PFSK-1 (cell line): ENCODE measurements at regions not wholly inside any gene's neighbourhood (a gene's known extent, or its start where the extent isn't known, plus 50 kb on each side); places are given as distances from the start of the nearest gene placed in this dataset.

ENCODE experiments used
- FOXP2 ChIP-seq: optimal IDR thresholded peaks from 2 replicates; pipeline ENCODE3; 2011; ENCODE audit warnings: borderline replicate concordance, control low read depth, inconsistent platforms; ENCODE audit not compliant: insufficient read depth; ENCODE audit errors: extremely low read length, extremely low read depth
- POLR2AphosphoS5 ChIP-seq: IDR thresholded peaks from 2 replicates; pipeline ENCODE4 v1.6.1; 2012; ENCODE audit warnings: low read depth, mild to moderate bottlenecking, control low read depth, low read length, moderate library complexity
- SIN3A ChIP-seq: IDR thresholded peaks from 2 replicates; pipeline ENCODE4 v1.6.1; 2012; ENCODE audit warnings: mild to moderate bottlenecking, low read length, moderate library complexity, borderline replicate concordance; ENCODE audit not compliant: insufficient read depth
- TAF1 ChIP-seq: IDR thresholded peaks from 2 replicates; pipeline ENCODE4 v1.6.1; 2012; ENCODE audit warnings: low read length, control low read depth, borderline replicate concordance; ENCODE audit not compliant: insufficient read depth
- TF ChIP-seq, protein P1 (sequence below), 2 experiments: IDR thresholded peaks; 2 replicates each; pipeline versions ENCODE4 v1.6.1 to v1.8.0; 2011 to 2012; ENCODE audit warnings: low read depth in 2 of 2, low read length in 2 of 2, control low read depth in 1 of 2, inconsistent platforms in 1 of 2, mild to moderate bottlenecking in 1 of 2, moderate library complexity in 1 of 2; ENCODE audit not compliant: insufficient read depth in 1 of 2

DNA sequence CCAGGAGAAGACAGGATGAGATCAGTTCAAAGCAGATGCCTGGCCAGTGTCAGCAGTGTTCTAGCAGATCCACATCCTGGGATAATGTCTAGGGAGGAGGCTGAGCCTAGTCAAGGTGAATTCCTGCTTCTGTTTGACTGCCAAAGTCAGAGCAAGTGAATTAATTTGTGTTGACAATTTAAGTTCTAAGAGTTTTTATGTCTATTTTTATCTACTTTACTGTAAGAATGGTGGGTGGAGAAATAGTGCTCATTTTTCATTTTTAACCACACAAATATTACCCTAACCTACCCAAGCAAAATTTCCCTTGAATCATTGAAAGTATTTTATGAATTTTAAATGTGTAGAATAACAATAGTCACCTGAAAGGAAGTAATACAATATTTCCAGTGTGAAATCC, 207.6 kb upstream of the SLC10A2 start:
- TF ChIP-seq POLR2AphosphoS5, result no peak
- no peak for TF ChIP-seq FOXP2
- no peak for TF ChIP-seq TAF1
- TF ChIP-seq, protein P1, sequence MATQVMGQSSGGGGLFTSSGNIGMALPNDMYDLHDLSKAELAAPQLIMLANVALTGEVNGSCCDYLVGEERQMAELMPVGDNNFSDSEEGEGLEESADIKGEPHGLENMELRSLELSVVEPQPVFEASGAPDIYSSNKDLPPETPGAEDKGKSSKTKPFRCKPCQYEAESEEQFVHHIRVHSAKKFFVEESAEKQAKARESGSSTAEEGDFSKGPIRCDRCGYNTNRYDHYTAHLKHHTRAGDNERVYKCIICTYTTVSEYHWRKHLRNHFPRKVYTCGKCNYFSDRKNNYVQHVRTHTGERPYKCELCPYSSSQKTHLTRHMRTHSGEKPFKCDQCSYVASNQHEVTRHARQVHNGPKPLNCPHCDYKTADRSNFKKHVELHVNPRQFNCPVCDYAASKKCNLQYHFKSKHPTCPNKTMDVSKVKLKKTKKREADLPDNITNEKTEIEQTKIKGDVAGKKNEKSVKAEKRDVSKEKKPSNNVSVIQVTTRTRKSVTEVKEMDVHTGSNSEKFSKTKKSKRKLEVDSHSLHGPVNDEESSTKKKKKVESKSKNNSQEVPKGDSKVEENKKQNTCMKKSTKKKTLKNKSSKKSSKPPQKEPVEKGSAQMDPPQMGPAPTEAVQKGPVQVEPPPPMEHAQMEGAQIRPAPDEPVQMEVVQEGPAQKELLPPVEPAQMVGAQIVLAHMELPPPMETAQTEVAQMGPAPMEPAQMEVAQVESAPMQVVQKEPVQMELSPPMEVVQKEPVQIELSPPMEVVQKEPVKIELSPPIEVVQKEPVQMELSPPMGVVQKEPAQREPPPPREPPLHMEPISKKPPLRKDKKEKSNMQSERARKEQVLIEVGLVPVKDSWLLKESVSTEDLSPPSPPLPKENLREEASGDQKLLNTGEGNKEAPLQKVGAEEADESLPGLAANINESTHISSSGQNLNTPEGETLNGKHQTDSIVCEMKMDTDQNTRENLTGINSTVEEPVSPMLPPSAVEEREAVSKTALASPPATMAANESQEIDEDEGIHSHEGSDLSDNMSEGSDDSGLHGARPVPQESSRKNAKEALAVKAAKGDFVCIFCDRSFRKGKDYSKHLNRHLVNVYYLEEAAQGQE (IDR thresholded peaks at IDR 0.05; ENCODE audit: insufficient read depth in 1 of 2, low read depth in 2 of 2, low read length in 2 of 2), result no peak
- no peak for TF ChIP-seq SIN3A

DNA sequence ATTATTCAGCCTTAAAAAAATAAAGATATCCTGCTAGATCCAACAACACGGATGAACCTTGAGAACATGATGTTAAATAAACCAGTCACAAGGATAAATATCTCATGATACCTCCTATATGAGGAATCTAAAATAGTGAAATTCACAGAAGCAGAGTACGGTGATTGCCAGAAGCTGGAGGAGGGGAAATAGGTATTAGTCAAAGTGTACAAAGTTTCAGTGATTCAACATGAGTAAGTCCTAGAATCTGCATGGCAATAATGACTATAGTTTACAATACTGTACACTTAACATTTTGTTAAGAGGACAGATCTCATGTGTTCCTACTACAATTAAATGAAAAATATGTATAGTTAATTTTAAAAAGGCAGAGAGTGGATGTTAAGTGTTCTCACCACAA, 206.6 kb upstream of the SLC10A2 start:
- TF ChIP-seq SIN3A, result no peak
- no peak for TF ChIP-seq POLR2AphosphoS5
- TF ChIP-seq TAF1, result no peak
- TF ChIP-seq FOXP2, result no peak
- TF ChIP-seq, protein P1 (IDR thresholded peaks at IDR 0.05; ENCODE audit: insufficient read depth in 1 of 2, low read depth in 2 of 2, low read length in 2 of 2), result no peak

GRCh38 chr13:103263448-103263847, 197.2 kb upstream of the SLC10A2 start:
- TF ChIP-seq, protein P1 (IDR thresholded peaks at IDR 0.05; ENCODE audit: insufficient read depth in 1 of 2, low read depth in 2 of 2, low read length in 2 of 2), result no peak
- no peak for TF ChIP-seq TAF1

- TF ChIP-seq FOXP2 (no peak), TAF1 (no peak), SIN3A (no peak), POLR2AphosphoS5 (no peak)
- TF ChIP-seq, protein P1 (IDR thresholded peaks at IDR 0.05; ENCODE audit: insufficient read depth in 1 of 2, low read depth in 2 of 2, low read length in 2 of 2), result no peak
Observed at GRCh38 chr13:103255587-103256301, 189.5 kb upstream of the SLC10A2 start.

GRCh38 chr13:103250071-103250470, 183.9 kb upstream of the SLC10A2 start:
- TF ChIP-seq POLR2AphosphoS5 (no peak), SIN3A (no peak), FOXP2 (no peak), TAF1 (no peak)
- TF ChIP-seq, protein P1 (IDR thresholded peaks at IDR 0.05; ENCODE audit: insufficient read depth in 1 of 2, low read depth in 2 of 2, low read length in 2 of 2), result no peak
